ENCODE measurements at regions not wholly inside any gene's neighbourhood (a gene's known extent, or its start where the extent isn't known, plus 50 kb on each side); places are given as distances from the start of the nearest gene placed in this dataset.

DNA sequence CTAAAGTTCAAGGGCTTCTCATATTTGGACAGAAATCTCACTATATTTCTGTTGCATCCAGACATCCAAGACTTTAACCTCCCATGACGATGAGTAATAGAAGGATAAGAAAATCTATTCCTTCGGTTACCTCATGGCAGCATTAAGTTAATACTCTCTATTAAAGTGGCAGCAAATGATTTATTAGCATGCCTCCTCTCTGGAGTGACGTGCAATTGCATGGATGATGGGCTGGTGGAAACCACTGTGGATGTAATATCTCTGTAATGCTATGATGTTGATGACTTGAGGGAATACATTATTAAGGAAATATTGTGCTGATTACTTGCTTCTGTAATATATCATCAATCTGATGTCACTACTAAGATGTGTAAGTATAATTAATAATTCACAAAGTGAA is 336.8 kb downstream of the DSEL start:
- TF ChIP-seq, protein P1, sequence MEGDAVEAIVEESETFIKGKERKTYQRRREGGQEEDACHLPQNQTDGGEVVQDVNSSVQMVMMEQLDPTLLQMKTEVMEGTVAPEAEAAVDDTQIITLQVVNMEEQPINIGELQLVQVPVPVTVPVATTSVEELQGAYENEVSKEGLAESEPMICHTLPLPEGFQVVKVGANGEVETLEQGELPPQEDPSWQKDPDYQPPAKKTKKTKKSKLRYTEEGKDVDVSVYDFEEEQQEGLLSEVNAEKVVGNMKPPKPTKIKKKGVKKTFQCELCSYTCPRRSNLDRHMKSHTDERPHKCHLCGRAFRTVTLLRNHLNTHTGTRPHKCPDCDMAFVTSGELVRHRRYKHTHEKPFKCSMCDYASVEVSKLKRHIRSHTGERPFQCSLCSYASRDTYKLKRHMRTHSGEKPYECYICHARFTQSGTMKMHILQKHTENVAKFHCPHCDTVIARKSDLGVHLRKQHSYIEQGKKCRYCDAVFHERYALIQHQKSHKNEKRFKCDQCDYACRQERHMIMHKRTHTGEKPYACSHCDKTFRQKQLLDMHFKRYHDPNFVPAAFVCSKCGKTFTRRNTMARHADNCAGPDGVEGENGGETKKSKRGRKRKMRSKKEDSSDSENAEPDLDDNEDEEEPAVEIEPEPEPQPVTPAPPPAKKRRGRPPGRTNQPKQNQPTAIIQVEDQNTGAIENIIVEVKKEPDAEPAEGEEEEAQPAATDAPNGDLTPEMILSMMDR (IDR thresholded peaks at IDR 0.05; ENCODE audit: low read length), result no peak
- no peak for TF ChIP-seq EZH2phosphoT487 (IDR thresholded peaks at IDR 0.05; ENCODE audit: low read length)
